ENCODE measurements at regions not wholly inside any gene's neighbourhood (a gene's known extent, or its start where the extent isn't known, plus 50 kb on each side); places are given as distances from the start of the nearest gene placed in this dataset.

GRCh38 chr1:82421782-82422181 lies 621.0 kb downstream of the ADGRL2 start:
- RAD21 ChIA-PET (ENCODE audit: unreplicated experiment), result interaction anchor here (1.6 kb wide), 1 partner anchor 10 kb away, joined by 3 read pairs; no protein-coding TSS in a partner anchor
- 0% methylated on average over 2 of the region's 2 CpGs for WGBS (ENCODE audit: insufficient coverage, insufficient replicate concordance, low lambda C conversion rate, missing lambda C conversion rate)
- DNase-seq (ENCODE audit: low read depth, low spot score), result no peak
- intact Hi-C loops (cut with micrococcal nuclease; ENCODE audit: unreplicated experiment), result no loop called here
- Histone ChIP-seq H3K27me3 (replicated peaks in 1 of 2; ENCODE audit: control insufficient read depth in 2 of 2, insufficient read depth in 2 of 2, low read length in 1 of 2) (no peaks in the 10 kb centered on the region), H3K4me1 (ENCODE audit: control insufficient read depth, insufficient read depth, low read length) (no peaks in the 10 kb centered on the region), H3K9ac (ENCODE audit: control insufficient read depth, insufficient read depth, low read length) (no peak overlapping the region), H3K79me2 (ENCODE audit: control insufficient read depth, insufficient read depth, low read length) (no peaks in the 10 kb centered on the region), H3K9me3 (replicated peaks; ENCODE audit: control insufficient read depth, insufficient read depth, low read length) (no peaks in the 10 kb centered on the region), H3K27ac (ENCODE audit: control insufficient read depth, insufficient read depth) (no peak overlapping the region), H4K20me1 (ENCODE audit: control insufficient read depth, insufficient read depth) (no peaks in the 10 kb centered on the region), H3K4me2 (ENCODE audit: control insufficient read depth, insufficient read depth) (no peak overlapping the region), H3K4me3 (no peak overlapping the region), H3K36me3 (ENCODE audit: control insufficient read depth in 2 of 2, insufficient read depth in 2 of 2, low read length in 1 of 2) (no peaks in the 10 kb centered on the region), H2AFZ (ENCODE audit: control insufficient read depth, low read depth, low read length) (no peak overlapping the region)
- CTCF ChIA-PET, result no interaction called here
- SMC1A ChIA-PET (ENCODE audit: uncharacterized antibody, unreplicated experiment), result no interaction called here
- ATAC-seq, result no peak
- in situ Hi-C loops (cut with MboI), result no loop called here
- no peak for TF ChIP-seq POLR2A (IDR thresholded peaks at IDR 0.05; ENCODE audit: low read depth, low read length)
- no peak for FAIRE-seq
- no TSS peak for BruUV-seq (replicated peaks)
- POLR2A ChIA-PET, result no interaction called here

GRCh38 chr1:82420584-82420983 lies 619.9 kb downstream of the ADGRL2 start:
- Histone ChIP-seq H4K20me1 (ENCODE audit: control insufficient read depth, insufficient read depth) (no peaks in the 10 kb centered on the region), H3K9ac (ENCODE audit: control insufficient read depth, insufficient read depth, low read length) (no peak overlapping the region), H3K36me3 (ENCODE audit: control insufficient read depth in 2 of 2, insufficient read depth in 2 of 2, low read length in 1 of 2) (no peaks in the 10 kb centered on the region), H3K27me3 (replicated peaks in 1 of 2; ENCODE audit: control insufficient read depth in 2 of 2, insufficient read depth in 2 of 2, low read length in 1 of 2) (no peaks in the 10 kb centered on the region), H3K27ac (ENCODE audit: control insufficient read depth, insufficient read depth) (no peak overlapping the region), H3K4me1 (ENCODE audit: control insufficient read depth, insufficient read depth, low read length) (no peaks in the 10 kb centered on the region), H2AFZ (ENCODE audit: control insufficient read depth, low read depth, low read length) (no peak overlapping the region), H3K4me2 (ENCODE audit: control insufficient read depth, insufficient read depth) (no peak overlapping the region), H3K9me3 (replicated peaks; ENCODE audit: control insufficient read depth, insufficient read depth, low read length) (no peaks in the 10 kb centered on the region), H3K79me2 (ENCODE audit: control insufficient read depth, insufficient read depth, low read length) (no peaks in the 10 kb centered on the region), H3K4me3 (no peak overlapping the region)
- DNase-seq (ENCODE audit: low read depth, low spot score) (no peak), FAIRE-seq (no peak), ATAC-seq (no peak)
- SMC1A ChIA-PET (ENCODE audit: uncharacterized antibody, unreplicated experiment), result interaction anchor here (0.7 kb wide), 1 partner anchor 9 kb away, joined by 3 read pairs; no protein-coding TSS in a partner anchor
- no TSS peak for BruUV-seq (replicated peaks)
- POLR2A ChIA-PET, result no interaction called here
- RAD21 ChIA-PET (ENCODE audit: unreplicated experiment), result no interaction called here
- WGBS (ENCODE audit: insufficient coverage, insufficient replicate concordance, low lambda C conversion rate, missing lambda C conversion rate), result 0% methylated on average over 3 of the region's 3 CpGs
- in situ Hi-C loops (cut with MboI) (no loop called here), intact Hi-C loops (cut with micrococcal nuclease; ENCODE audit: unreplicated experiment) (no loop called here)
- CTCF ChIA-PET, result no interaction called here
- TF ChIP-seq TCF3 (IDR thresholded peaks at IDR 0.05; ENCODE audit: borderline replicate concordance, insufficient read depth, low read depth, low read length) (no peak), NR2C1 (IDR thresholded peaks at IDR 0.05) (no peak), PKNOX1 (IDR thresholded peaks at IDR 0.05) (no peak), ZBTB4 (CRISPR knock-in tag; IDR thresholded peaks at IDR 0.05) (no peak), ETV6 (conservative IDR thresholded peaks at IDR 0.05 in 1 of 2, IDR thresholded peaks at IDR 0.05 in 1 of 2; ENCODE audit: borderline replicate concordance in 1 of 2, low read depth in 1 of 2) (no peak), NFYB (IDR thresholded peaks at IDR 0.05; ENCODE audit: insufficient read depth, low read depth, low read length) (no peak), USF2 (IDR thresholded peaks at IDR 0.05; ENCODE audit: borderline replicate concordance, low read depth, low read length) (no peak), ASH2L (IDR thresholded peaks at IDR 0.05; ENCODE audit: borderline replicate concordance, low read depth) (no peak), SKIL (IDR thresholded peaks at IDR 0.05; ENCODE audit: low read depth, poor library complexity, severe bottlenecking) (no peak)
